Left cardiac atrium (tissue), 4 donors: ENCODE measurements at regions not wholly inside any gene's neighbourhood (a gene's known extent, or its start where the extent isn't known, plus 50 kb on each side); places are given as distances from the start of the nearest gene placed in this dataset.
A peak's percentile ranks its signal among the peaks of the same experiment; 100 is the strongest.

ENCODE experiments used
- ATAC-seq, 2 donors: fragments of 200-7000 bp; cut with Tn5 transposase; one replicate each; pipeline ENCODE4 v1.9.1; 2020; ENCODE audit warnings: mild to moderate bottlenecking in 2 of 2, moderate library complexity in 2 of 2
- DNase-seq: peaks from one replicate; pipeline ENCODE4 v3.0.0-alpha.2; 2020
- intact Hi-C, 2 donors: fragments of 100-400 bp; cut with DNase I; formaldehyde crosslinking; loops; one replicate each; pipeline versions ENCODE4 v1.14.1 to v1.15.1; 2022 to 2023
- donor health status: DM: no; HTN: yes; CAD: no.
- donor health status: DM: no; HTN: yes; CAD: no; lungs with severe emphysema.
- donor health status: DM: yes; HTN: yes; CAD: no.
- donor health status: Dilated cardiomyopathy.

GRCh38 chr11:127339376-127339775 is 338.8 kb upstream of the KIRREL3 start:
- intact Hi-C loops: no loop called here
- ATAC-seq: no peak
- no peak for DNase-seq

GRCh38 chr11:127338380-127339259 is 338.1 kb upstream of the KIRREL3 start:
- intact Hi-C loops: no loop called here
- DNase-seq: no peak
- no peak for ATAC-seq

GRCh38 chr11:127334466-127334865 is 333.9 kb upstream of the KIRREL3 start:
- intact Hi-C loops: no loop called here
- DNase-seq: no peak
- no peak for ATAC-seq

- intact Hi-C loops: no loop called here
- ATAC-seq: no peak
- no peak for DNase-seq
These were observed 332.3 kb upstream of the KIRREL3 start for GRCh38 chr11:127332896-127333295.

- intact Hi-C loops: no loop called here
- DNase-seq: no peak
- no peak for ATAC-seq
These were observed 329.5 kb upstream of the KIRREL3 start for GRCh38 chr11:127330044-127330443.

GRCh38 chr11:127308291-127308690 is 307.7 kb upstream of the KIRREL3 start:
- DNase-seq: no peak
- no peak for ATAC-seq
- intact Hi-C loops: no loop called here

GRCh38 chr11:127307700-127308099 is 307.1 kb upstream of the KIRREL3 start:
- DNase-seq (no peak), ATAC-seq (no peak)
- intact Hi-C loops: no loop called here

GRCh38 chr11:127304634-127305033 is 304.1 kb upstream of the KIRREL3 start:
- DNase-seq (no peak), ATAC-seq (no peak)
- intact Hi-C loops: no loop called here

- ATAC-seq: no peak
- intact Hi-C loops: no loop called here
- no peak for DNase-seq
These were observed 288.4 kb upstream of the KIRREL3 start for GRCh38 chr11:127288926-127289325.

GRCh38 chr11:127281534-127281933 is 281.0 kb upstream of the KIRREL3 start:
- intact Hi-C loops: no loop called here
- ATAC-seq (no peak), DNase-seq (no peak)

GRCh38 chr11:127275774-127276173 is 275.2 kb upstream of the KIRREL3 start:
- DNase-seq (no peak), ATAC-seq (no peak)
- intact Hi-C loops: no loop called here

- intact Hi-C loops: no loop called here
- DNase-seq: no peak
- peak in 1 of 2 donors; percentile 72 for ATAC-seq
These were observed 273.7 kb upstream of the KIRREL3 start for GRCh38 chr11:127274328-127274676.

- intact Hi-C loops: no loop called here
- no peak for DNase-seq
- no peak for ATAC-seq
These were observed 273.2 kb upstream of the KIRREL3 start for GRCh38 chr11:127273593-127274327.

- ATAC-seq (no peak), DNase-seq (no peak)
- intact Hi-C loops: no loop called here
These were observed 270.3 kb upstream of the KIRREL3 start for GRCh38 chr11:127270851-127271250.

GRCh38 chr11:127269911-127270310 is 269.3 kb upstream of the KIRREL3 start:
- intact Hi-C loops: no loop called here
- DNase-seq: no peak
- no peak for ATAC-seq

GRCh38 chr11:127268932-127269331 is 268.4 kb upstream of the KIRREL3 start:
- intact Hi-C loops: no loop called here
- no peak for DNase-seq
- no peak for ATAC-seq

- no peak for DNase-seq
- intact Hi-C loops: no loop called here
- ATAC-seq: no peak
These were observed 268.0 kb upstream of the KIRREL3 start for GRCh38 chr11:127268521-127268920.

- intact Hi-C loops: no loop called here
- no peak for DNase-seq
- no peak for ATAC-seq
These were observed 258.5 kb upstream of the KIRREL3 start for GRCh38 chr11:127259102-127259501.

GRCh38 chr11:127255209-127255608 is 254.6 kb upstream of the KIRREL3 start:
- no peak for DNase-seq
- intact Hi-C loops: no loop called here
- peak in 1 of 2 donors; percentile 70 for ATAC-seq

GRCh38 chr11:127252321-127252720 is 251.8 kb upstream of the KIRREL3 start:
- DNase-seq (no peak), ATAC-seq (peak; percentile 71 to 75)
- intact Hi-C loops: no loop called here

- intact Hi-C loops: no loop called here
- no peak for DNase-seq
- ATAC-seq: no peak
These were observed 249.0 kb upstream of the KIRREL3 start for GRCh38 chr11:127249576-127249975.
